HCEC 1CT (cell line): ENCODE measurements at regions not wholly inside any gene's neighbourhood (a gene's known extent, or its start where the extent isn't known, plus 50 kb on each side); places are given as distances from the start of the nearest gene placed in this dataset.

Experiments used
- DNase-seq: peaks from one replicate; pipeline ENCODE4 v3.0.0-alpha.2; 2017

DNA sequence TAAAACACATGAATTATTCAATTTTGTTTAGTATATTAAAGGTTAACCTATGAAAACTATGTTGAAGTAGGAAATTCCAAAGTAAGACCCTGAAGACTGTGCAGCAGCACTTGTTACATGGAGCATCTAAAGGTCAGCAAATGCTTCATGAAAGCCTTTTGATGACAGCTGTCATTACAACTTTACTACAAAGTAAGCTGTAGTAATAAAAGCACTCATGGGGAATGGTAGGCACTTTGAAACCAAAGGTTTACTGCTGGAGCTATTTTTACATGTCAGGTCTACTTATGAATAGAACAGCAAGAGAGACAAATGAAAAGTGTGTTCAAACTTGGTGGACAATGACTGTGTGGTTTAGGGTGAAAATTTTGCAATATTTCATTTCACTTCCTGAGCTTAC lies 672.5 kb upstream of the PCDH20 start:
- DNase-seq, result no peak

DNA sequence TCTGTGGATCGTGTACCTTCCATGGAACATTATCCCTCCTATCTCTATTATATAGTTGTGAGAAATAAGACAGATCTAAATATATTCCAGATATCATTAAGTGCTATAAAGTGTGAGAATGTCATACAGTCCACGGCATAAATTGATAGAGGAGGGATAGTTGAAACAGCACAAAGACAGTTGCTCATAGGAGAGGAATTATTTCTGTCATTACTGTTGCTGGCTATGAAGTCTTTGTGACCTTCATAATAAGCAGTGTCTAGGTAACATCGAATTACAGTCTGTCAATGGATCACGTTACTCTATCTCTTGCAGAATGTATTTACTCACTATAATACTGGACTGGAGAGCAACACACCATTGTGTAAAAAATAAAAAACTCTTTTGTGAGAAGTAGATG lies 671.5 kb upstream of the PCDH20 start:
- DNase-seq, result no peak

DNA sequence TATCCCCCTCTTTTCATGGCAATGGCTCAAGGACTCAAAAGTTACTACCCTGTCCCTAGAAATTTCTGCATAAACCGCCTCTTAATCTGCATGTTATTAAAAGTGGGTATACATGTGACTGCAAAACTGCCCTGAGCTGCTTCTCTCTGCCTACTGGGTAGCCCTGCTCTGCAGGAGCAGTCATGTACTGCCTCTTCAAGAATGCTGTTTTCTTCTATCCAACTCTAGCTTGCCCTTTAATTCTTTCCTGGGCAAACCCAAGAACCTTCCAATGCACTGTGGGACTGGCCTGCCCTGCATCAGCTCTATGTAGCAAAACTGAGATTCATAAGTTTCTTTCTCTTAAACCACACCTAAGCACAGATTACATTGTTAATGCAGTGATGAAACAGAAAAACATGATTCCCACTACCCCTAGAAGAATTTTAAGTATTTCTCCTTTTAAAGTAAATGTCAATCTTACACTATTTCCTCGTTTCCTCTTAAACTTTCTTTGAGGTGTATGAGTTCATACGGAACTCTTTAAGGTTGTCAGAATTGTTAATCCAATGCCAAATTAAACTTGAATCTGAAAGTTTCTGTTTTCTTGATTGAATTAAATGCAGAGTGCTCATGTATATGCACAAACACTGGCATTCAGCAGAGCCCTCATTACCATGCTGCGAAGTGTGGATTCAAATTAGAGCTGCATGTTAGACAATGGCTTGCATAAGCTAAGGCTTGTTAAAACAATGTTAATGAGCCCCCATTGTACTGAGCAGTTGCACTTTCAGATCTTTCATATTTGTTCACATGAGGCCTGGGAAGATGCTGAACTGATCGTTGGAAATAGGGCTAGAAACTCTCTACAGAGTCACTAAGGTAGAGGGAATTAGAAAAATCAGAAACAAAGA lies 669.9 kb upstream of the PCDH20 start:
- DNase-seq, result no peak

DNA sequence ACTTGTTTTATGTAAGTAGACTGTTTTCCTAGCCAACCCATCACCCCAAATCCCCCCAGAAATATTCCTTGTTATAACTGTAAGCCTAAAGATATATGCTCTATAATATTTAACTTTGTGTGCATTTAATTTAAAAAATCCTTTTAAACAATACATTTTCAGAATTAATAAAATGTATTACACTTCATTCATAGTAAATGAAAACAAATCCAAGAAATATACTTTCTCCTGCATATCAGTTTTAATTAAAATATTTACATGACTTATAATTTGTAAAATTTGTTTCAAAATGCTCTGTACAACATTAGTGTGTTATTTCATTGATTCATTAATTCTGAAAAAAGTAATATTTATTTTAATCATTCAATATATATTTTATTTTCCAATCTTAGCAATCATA lies 669.1 kb upstream of the PCDH20 start:
- DNase-seq, result no peak

DNA sequence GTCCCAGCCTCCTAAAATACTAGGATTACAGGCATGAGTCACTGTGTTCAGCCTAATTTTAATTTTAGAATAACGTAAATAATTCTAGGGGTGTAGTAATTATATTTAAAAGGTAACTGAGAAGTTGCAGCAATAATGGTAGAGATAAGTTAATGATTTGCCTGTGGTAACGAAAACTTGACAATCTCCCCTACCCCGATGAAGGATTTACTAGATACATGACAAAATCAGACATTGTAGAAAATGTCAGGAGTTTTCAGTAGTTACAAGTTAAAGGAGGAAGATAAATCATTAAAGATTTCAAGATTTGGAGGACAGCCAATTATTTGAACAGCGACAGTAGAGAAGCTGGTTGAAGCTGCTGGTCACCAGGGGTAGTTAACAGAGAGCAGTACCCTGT lies 652.2 kb upstream of the PCDH20 start:
- DNase-seq, result no peak

DNA sequence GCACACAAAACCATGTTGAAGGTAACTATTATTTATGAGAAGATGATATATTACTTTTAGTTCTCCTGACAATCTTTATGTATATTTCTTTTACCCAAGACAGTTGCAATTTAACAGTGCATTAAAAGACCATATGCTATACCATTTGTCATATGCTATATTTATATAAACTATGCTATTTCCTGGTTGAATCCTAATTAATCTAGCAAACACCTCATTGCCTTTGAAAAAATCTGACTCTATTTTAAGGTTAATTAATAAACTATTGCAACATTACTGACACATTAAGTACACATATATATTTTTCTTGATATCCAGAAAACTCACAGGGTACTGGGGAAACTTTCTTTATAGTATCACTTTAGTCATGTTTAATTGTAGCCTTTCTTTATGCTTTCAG lies 649.4 kb upstream of the PCDH20 start:
- DNase-seq, result no peak

DNA sequence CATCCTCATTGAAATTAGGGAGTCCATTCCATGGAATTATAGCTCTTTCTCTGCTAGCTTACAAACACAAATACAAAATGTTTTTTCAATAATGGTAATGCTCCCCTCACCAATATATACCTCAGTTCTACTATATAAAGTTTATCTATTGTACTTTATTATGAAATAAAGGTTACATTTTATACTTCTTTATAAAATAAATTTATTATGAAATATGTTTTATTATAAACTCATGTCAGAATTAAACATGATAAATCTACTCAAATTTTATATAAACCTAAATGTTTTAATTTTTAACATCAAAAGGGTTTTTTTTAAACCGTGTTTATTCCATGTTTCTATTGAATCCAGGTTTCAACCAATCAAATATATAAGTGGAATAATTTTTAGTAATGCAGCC lies 646.1 kb upstream of the PCDH20 start:
- DNase-seq, result no peak

DNA sequence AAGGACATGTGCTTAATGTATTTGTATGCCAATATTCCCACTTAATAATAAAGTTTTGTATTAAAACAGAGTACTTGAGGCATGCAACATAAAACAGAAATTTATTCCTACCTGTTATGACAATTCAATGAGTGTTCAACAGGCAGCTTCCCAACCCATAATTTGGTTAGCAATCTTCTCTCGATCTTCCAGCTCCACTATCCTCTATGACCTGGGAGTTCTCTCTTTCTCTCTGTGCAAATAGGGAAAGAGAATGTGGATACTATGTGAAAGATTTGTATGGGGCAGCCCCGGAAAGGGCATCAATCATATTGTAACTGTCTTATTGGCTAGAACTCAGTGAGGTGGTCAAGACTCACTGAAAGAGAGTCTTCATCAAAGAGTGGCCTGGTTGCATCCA lies 644.9 kb upstream of the PCDH20 start:
- no peak for DNase-seq

DNA sequence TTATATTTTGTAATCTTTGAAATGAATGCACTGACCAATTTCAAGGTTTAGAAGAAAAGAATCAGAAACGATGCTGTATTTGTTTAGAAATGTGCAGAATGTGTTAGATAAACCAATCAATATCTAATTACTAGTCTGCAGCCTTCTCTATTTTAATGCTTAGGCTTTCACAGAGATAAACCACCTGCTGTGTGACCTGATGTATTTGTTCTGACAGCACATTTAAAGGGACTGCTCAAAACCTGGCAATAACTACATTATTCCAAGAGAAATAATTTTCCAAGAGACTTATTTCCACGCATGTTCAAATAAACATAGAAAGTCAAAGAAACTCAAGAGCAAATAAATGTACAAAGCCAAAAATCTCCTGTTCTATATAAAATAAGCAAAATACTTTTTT lies 641.6 kb upstream of the PCDH20 start:
- no peak for DNase-seq

DNA sequence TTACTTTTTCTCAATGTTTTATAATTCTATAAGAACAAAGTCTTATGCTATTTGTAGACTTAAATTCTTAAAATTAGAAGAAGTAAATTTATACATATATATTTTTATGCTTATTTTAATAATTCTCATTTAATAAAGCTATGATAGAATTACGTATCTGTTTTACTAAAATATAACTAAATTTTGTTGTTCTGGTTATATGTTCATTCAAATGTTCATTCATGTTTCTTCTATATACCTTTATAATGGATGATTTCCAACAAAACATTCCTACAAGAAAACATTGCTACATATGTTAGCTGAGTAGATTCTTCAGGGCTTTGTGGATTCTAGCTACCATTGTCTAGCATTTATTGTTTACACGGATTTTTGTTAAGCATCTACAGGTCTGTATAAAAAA lies 634.3 kb upstream of the PCDH20 start:
- DNase-seq, result no peak

DNA sequence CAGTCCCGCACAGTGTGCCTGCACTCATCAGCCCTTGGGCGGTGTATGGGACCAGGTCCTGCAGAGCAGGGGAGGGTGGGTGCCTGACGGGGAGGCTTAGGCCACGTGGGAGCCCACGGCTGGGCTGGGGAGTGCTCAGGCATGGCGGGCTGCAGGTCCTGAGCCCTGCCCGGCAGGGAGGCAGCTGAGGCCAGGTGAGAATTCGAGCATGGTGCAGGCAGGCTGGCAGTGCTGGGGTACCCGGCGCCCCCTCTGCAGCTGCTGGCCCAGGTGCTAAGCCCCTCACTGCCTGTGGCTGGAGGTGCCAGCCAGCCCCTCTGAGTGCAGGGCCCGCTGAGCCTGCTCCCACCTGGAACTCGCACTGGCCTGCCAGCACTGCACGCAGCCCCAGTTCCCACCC lies 630.9 kb upstream of the PCDH20 start:
- DNase-seq, result no peak

DNA sequence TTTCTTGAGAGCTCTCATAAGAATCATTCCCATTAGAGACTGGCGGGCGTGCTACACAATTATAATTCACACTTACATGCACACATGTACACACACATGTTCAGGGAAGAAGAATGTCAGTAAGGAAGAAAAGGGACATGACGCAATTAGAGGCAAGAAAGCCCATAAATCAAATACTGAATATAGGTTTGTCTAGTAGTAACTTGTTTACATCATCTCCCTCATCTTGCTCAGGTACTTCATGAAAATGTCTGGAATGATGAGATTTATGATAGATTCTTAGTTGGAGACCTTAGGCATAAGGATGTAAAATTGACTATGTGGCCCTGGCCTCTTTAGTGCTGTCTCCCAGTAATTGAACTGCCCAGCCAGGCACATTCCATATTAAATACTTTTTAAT lies 628.0 kb upstream of the PCDH20 start:
- DNase-seq, result no peak

DNA sequence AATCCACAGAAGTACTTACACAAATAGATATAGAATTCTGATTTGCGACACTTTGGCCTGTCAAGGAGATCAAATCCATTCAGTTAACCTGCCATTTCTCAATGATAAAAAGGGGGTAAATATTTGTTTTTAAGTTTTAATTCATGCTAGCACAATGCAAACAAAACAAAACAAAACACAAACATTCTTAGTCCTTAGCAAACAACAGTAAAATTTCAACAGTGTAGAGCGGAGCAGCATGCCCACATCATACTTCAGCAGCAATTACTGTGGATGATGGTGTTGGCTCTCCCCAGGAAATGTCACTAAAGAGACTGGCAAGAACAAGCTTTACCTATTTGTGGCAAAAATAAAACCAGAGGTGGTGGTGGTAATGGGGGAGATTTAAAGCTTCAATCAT lies 625.2 kb upstream of the PCDH20 start:
- no peak for DNase-seq

DNA sequence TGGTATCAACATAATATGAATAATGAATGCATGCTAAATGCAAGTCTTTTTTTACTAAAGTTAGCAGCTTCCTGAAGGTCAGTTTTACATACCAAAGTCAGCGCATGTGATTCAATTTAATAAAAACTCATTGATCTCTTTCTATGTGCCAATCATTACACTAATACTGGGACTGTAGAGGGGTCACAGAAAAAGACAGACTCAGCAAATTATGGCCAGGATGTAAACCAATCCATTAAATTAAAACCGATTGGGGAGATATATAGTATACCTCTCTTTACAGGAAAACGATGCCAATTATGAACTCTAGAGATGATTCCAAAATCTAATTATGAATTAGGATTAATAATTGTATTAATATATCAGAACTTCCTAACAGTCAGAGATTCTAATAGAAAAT lies 624.4 kb upstream of the PCDH20 start:
- no peak for DNase-seq

DNA sequence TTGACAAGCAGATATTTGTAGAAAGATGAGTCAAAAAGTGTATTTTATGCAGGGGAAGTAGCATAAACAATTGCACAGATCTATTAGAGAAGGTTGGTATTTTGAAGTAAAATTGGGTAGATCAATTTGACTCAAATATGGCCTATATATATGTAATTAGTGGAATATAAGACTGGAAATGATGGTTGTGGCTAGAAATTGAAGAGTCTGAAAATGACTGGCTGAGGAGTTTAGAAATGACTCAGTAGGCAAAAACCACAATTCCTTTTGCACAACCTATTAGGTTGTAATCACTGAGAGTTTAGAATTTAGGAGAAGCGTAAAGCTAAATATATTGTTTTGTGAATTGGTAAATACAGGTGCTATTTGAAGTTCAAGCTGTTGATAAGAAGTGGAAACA lies 622.6 kb upstream of the PCDH20 start:
- no peak for DNase-seq

DNA sequence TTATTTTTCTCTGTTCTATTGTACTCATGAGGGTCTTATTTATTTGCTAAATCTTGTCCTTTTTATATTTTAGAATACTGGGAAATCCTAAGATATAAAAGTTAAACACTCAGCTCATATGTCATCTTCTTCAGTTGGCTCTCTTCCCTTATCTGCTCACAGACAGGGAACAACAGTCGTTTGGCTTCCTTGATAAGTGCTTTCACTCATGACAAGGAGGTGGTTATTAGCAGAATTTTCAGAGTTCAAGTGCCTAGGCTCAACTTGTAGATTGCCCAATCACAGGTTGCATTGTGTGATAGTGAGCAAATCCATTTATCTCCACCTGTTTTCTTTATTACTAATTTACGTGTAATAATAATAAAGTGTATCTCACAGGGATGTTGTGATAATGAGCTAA lies 620.3 kb upstream of the PCDH20 start:
- DNase-seq, result no peak

DNA sequence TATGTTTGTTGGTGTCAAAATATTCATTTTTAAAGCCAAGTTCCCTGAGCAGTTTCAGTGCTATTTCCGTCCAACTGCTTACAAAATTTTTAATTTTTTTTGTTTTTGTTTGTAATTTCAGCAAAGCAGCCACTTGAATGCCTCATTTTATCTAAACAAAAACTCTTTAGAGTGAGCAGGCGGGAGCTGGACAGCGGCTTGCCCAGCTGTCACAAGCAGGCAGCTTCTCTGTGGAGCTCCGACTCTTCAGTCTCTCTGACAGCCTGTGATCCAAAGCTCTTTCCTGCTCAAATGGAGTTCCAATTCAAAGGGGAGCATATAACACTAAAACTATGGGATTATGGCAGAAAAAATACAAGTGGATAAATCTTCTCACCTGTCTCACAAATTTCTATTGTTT lies 618.3 kb upstream of the PCDH20 start:
- no peak for DNase-seq

DNA sequence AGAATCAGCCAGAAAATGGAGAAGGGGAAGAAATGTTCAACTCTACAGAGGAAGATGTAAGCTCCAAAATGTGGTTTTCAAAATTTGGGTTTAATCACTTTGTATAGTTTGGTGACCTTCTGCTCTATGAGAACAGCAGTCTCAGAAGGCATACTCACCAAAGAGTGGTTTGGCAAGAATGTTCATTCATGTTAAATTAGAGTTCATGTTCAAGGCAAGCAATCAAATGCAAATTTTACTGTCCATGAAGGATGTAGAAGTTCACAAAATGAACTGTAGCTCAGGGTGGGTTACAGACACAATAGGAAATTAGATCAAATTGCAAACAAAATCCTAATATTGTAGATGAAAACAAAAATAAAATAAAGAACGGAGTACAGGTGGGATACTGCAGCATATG lies 606.7 kb upstream of the PCDH20 start:
- DNase-seq, result no peak

DNA sequence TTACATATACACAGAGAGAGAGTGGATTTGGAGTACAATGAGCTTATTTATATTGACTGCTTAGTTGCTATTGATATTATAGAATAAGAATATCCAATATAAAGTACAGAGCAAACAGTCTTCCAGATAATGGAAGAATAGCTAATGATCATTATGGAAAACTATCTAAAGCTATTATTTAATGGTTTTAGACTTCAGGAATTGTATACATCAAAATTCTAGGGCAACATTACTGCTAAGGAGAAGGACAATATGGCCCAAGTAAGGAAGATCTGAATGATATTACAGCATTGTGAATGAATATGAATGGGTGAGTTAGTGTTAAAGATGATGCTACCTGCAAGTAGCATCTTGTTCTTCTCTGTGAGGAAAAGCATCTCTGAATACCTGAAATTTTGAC lies 604.2 kb upstream of the PCDH20 start:
- DNase-seq, result no peak

DNA sequence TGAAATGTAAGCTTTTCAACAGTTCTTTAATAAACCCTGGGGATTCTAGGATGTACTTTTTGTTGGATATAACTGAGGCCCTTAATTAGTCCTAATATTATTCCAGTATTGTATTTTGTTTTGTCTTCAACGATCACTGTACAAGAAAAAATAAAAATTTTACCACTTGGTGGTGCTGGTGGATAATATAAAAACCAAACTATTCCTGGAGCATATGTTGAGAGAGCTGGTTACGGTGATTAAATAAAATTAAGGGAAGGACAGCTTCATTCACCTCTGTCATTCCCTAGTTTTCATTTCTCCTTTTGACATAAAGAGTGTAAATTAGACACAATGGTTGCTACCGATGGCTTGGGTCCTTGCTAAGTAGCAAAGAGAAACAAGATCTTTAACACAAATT lies 598.6 kb upstream of the PCDH20 start:
- no peak for DNase-seq

DNA sequence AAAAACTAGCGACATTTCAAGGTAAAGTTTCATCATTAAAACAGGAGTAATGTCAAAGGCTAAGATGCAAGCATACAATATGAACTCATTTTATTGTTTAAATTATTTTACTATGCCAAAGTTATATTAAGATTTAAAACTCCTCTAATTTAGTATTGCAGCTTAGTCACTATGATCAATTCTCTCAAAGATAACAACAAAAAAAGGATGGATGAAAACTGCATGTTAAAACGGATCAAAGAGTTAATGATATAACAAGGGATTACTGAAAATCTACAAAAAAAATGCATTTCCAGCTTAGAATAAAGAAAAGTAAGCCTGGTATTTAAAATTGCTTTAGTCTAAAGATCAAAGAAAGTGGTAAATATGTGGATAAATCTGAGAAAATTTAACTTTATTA lies 587.8 kb upstream of the PCDH20 start:
- no peak for DNase-seq

DNA sequence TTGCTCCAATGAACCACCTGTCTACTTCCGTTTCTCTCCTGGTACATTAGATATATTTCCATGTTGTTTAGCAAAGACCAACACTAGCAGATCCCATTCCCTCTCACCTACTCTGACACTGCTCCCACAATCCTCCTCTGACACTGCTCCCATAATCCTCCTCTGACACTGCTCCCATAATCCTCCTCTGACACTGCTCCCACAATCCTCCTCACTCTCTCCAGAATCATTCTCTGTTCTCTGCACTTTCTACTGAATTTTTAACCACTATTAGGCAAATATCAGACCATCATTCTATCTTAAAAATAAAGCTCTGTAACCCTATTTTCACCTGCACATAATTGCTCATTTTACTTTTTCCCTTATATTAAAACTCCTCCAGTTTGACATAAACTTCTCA lies 578.5 kb upstream of the PCDH20 start:
- DNase-seq, result no peak

DNA sequence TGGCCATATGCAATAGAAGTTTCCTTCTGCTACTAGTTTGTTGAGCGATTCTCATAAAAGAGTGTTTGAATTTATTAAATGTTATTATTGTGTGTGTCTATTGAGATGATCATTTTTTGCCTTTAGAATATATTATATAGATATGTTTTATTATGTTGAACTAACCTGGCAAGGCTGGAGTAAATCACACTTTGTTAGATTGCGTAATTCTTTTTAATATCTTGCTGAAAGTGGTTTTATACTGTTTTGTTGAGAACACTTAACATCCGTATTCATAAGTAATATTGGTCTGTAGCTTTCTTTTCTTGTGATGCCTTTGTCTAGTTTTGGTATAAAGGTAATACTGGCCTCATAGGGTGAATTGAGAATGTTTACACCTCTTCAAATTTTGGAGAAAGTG lies 574.3 kb upstream of the PCDH20 start:
- no peak for DNase-seq

DNA sequence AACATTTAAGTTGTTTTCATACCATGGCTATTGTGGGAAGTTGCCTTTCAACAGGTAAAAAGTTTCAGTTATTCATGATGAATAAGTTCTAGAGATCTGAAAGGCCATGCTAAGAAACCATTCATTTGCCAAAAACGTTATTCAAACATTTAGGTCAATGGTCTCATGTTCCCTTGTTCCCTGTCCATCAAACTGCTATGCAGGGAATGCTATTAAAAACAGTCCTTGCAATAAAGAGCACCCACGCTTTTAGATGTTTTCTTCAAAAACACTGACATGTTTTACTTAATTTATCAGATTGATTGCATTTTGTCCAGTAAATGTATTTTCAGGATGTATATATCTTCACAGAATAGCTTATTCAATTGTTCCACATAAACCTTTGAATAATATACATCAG lies 573.2 kb upstream of the PCDH20 start:
- no peak for DNase-seq

DNA sequence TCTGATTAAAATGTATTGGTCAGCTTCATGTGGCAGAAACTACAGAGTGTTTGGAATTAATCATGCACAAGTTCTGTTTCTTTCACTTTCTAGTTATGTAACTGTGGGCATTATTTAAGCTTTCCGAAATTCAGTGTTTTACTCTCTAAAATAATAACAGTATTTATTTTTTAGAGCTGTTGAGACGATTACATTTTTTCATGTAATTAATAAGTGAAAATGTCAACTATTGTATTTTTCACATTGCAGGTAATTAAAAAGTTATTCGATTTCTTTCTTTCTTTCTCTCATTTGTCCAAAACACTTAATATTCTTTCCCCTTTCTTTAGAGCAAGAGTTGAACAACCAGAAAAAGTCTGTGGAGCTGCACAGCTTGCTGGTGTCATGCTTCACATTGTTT lies 559.4 kb upstream of the PCDH20 start:
- DNase-seq, result no peak

DNA sequence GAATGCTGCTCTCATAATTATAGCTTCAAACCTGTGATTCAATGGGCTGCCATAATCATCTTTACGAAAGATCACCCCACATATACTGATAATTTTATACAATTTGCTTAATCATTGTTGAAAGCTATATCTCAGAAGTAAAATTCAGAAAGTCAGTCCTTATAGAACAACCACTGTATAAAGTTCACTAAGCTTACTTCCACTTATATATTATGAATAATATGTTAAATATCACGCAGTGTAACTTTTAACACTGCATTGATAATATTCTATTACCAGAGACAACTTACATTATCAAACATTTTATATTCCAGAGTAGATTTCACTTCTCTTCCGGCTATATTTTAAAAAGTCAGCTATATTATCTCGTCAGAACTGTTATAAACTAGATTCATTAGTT lies 550.1 kb upstream of the PCDH20 start:
- no peak for DNase-seq
